GM23338 (cell line): ENCODE measurements at regions not wholly inside any gene's neighbourhood (a gene's known extent, or its start where the extent isn't known, plus 50 kb on each side); places are given as distances from the start of the nearest gene placed in this dataset.

Experiments
- ATAC-seq: fragments of 200-7000 bp; cut with Tn5 transposase; 3 replicates; pipeline ENCODE4 v1.9.1; 2020
- DNase-seq: peaks from one replicate; pipeline ENCODE4 v3.0.0-alpha.2; 2015; ENCODE audit warnings: low spot score
- H2AFZ ChIP-seq: fragments of 200-600 bp; sonication (generic); 2 replicates; pipeline ENCODE4 v1.8.0; 2016; ENCODE audit warnings: antibody characterized with exemption, mild to moderate bottlenecking, moderate library complexity
- H3F3A ChIP-seq: fragments of 200-600 bp; sonication (generic); replicated peaks from 2 replicates; pipeline ENCODE4 v1.8.0; 2017; ENCODE audit warnings: antibody characterized with exemption, mixed run types, low read depth
- H3K27ac ChIP-seq: fragments of 200-600 bp; sonication (generic); 2 replicates; pipeline ENCODE4 v1.6.1; 2016; ENCODE audit warnings: low read depth
- H3K27me3 ChIP-seq: fragments of 200-600 bp; sonication (generic); 2 replicates; pipeline ENCODE4 v1.8.0; 2016; ENCODE audit warnings: mild to moderate bottlenecking, mixed run types, moderate library complexity; ENCODE audit not compliant: insufficient read depth
- H3K36me3 ChIP-seq: fragments of 200-600 bp; sonication (generic); 2 replicates; pipeline ENCODE4 v1.8.0; 2016; ENCODE audit warnings: mild to moderate bottlenecking; ENCODE audit not compliant: insufficient read depth
- H3K4me1 ChIP-seq: fragments of 200-600 bp; sonication (generic); 2 replicates; pipeline ENCODE4 v1.8.0; 2016; ENCODE audit warnings: mild to moderate bottlenecking, moderate library complexity; ENCODE audit not compliant: insufficient read depth
- H3K4me2 ChIP-seq: fragments of 200-600 bp; sonication (generic); 2 replicates; pipeline ENCODE4 v1.7.1; 2017; ENCODE audit warnings: mixed run types
- H3K4me3 ChIP-seq: fragments of 200-600 bp; sonication (generic); 2 replicates; pipeline ENCODE4 v1.6.1; 2016; ENCODE audit warnings: mixed run types
- H3K79me2 ChIP-seq: fragments of 200-600 bp; sonication (generic); replicated peaks from 2 replicates; pipeline ENCODE4 v1.8.0; 2017; ENCODE audit warnings: mild to moderate bottlenecking; ENCODE audit not compliant: insufficient read depth
- H3K9me2 ChIP-seq: fragments of 200-600 bp; sonication (generic); 2 replicates; pipeline ENCODE4 v1.8.0; 2017; ENCODE audit not compliant: insufficient read depth
- H4K20me1 ChIP-seq: fragments of 200-600 bp; sonication (generic); replicated peaks from 2 replicates; pipeline ENCODE4 v1.8.0; 2017; ENCODE audit warnings: mild to moderate bottlenecking; ENCODE audit not compliant: insufficient read depth
- H3K27ac Mint-ChIP-seq: 2 replicates; pipeline ENCODE4 v1.8.0; 2020; ENCODE audit warnings: inconsistent platforms, mild to moderate bottlenecking, moderate library complexity, mixed read lengths
- H3K27me3 Mint-ChIP-seq: 3 replicates; pipeline ENCODE4 v1.8.0; 2022; ENCODE audit warnings: low read depth, mild to moderate bottlenecking, moderate library complexity, mixed read lengths, inconsistent platforms; ENCODE audit not compliant: insufficient read depth, poor library complexity
- H3K36me3 Mint-ChIP-seq: 3 replicates; pipeline ENCODE4 v1.8.0; 2021; ENCODE audit warnings: low read depth, mild to moderate bottlenecking, inconsistent platforms, moderate library complexity, mixed read lengths
- H3K4me1 Mint-ChIP-seq: 3 replicates; pipeline ENCODE4 v1.8.0; 2020; ENCODE audit warnings: mild to moderate bottlenecking, inconsistent platforms, mixed read lengths
- H3K4me3 Mint-ChIP-seq: 3 replicates; pipeline ENCODE4 v1.8.0; 2021; ENCODE audit warnings: moderate library complexity, mild to moderate bottlenecking, inconsistent platforms, mixed read lengths
- H3K9me3 Mint-ChIP-seq: 3 replicates; pipeline ENCODE4 v1.8.0; 2020; ENCODE audit warnings: moderate library complexity, mild to moderate bottlenecking, inconsistent platforms, mixed read lengths
- CREB1 ChIP-seq: fragments of 250-450 bp; sonication (Bioruptor Pico); IDR thresholded peaks from 2 replicates; pipeline ENCODE4 v1.5.0; 2020; ENCODE audit warnings: low read depth, mild to moderate bottlenecking, moderate library complexity
- EZH2 ChIP-seq: fragments of 200-600 bp; sonication (generic); IDR thresholded peaks from one replicate; pipeline ENCODE4 v1.8.0; 2017; ENCODE audit warnings: antibody characterized with exemption, mild to moderate bottlenecking, low read depth; ENCODE audit not compliant: unreplicated experiment
- JUNB ChIP-seq: IDR thresholded peaks from one replicate; pipeline ENCODE4 v1.6.1; 2016; ENCODE audit warnings: antibody characterized with exemption; ENCODE audit not compliant: unreplicated experiment
- NANOG ChIP-seq: IDR thresholded peaks from 2 replicates; pipeline ENCODE4 v1.6.1; 2016; ENCODE audit warnings: antibody characterized with exemption, borderline replicate concordance
- POLR2AphosphoS5 ChIP-seq: IDR thresholded peaks from 2 replicates; pipeline ENCODE4 v1.6.1; 2016; ENCODE audit warnings: antibody characterized with exemption, low read depth
- STAT1 ChIP-seq: IDR thresholded peaks from one replicate; pipeline ENCODE4 v1.6.1; 2016; ENCODE audit warnings: antibody characterized with exemption; ENCODE audit not compliant: unreplicated experiment
- ZNF331 ChIP-seq: fragments of 250-450 bp; sonication (Bioruptor Pico); IDR thresholded peaks from 2 replicates; pipeline ENCODE4 v1.5.0; 2020; ENCODE audit warnings: low read depth, mild to moderate bottlenecking, moderate library complexity
- TF ChIP-seq, protein P1 (sequence below): IDR thresholded peaks from one replicate; pipeline ENCODE4 v1.6.1; 2018; ENCODE audit warnings: antibody characterized with exemption; ENCODE audit not compliant: unreplicated experiment
- TF ChIP-seq, protein P2 (sequence below): IDR thresholded peaks from 2 replicates; pipeline ENCODE4 v1.6.1; 2016; ENCODE audit warnings: antibody characterized with exemption
- TF ChIP-seq, protein P3 (sequence below), 2 experiments: fragments of 200-600 bp in 1 of 2; sonication (generic) in 1 of 2; conservative IDR thresholded peaks; 2 replicates each; pipeline versions ENCODE4 v1.5.1 to v1.6.1; 2016 to 2017; ENCODE audit warnings: antibody characterized with exemption in 2 of 2, low read depth in 2 of 2, mild to moderate bottlenecking in 2 of 2, moderate library complexity in 1 of 2

DNA sequence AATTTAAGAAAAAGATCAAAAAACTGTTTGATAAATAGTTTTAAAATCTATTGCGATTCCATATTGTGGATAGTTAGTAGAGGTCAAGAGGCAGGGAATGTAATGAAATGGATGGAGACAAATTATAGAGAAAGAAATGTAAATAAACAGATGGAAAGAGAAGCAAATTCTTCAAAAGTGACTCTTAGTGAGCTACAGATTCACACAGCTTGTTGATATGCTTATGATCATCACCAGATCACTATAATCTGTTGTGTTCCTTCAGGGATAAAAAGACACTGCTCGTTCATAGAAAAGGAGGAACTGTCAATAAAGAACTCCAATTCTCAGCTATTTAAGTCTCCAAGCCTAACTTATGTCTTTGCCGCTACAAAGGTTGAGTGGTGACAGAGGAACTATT, 251.4 kb upstream of the SEMA3C start (continued):
- TF ChIP-seq, protein P1, sequence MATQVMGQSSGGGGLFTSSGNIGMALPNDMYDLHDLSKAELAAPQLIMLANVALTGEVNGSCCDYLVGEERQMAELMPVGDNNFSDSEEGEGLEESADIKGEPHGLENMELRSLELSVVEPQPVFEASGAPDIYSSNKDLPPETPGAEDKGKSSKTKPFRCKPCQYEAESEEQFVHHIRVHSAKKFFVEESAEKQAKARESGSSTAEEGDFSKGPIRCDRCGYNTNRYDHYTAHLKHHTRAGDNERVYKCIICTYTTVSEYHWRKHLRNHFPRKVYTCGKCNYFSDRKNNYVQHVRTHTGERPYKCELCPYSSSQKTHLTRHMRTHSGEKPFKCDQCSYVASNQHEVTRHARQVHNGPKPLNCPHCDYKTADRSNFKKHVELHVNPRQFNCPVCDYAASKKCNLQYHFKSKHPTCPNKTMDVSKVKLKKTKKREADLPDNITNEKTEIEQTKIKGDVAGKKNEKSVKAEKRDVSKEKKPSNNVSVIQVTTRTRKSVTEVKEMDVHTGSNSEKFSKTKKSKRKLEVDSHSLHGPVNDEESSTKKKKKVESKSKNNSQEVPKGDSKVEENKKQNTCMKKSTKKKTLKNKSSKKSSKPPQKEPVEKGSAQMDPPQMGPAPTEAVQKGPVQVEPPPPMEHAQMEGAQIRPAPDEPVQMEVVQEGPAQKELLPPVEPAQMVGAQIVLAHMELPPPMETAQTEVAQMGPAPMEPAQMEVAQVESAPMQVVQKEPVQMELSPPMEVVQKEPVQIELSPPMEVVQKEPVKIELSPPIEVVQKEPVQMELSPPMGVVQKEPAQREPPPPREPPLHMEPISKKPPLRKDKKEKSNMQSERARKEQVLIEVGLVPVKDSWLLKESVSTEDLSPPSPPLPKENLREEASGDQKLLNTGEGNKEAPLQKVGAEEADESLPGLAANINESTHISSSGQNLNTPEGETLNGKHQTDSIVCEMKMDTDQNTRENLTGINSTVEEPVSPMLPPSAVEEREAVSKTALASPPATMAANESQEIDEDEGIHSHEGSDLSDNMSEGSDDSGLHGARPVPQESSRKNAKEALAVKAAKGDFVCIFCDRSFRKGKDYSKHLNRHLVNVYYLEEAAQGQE = no peak
- TF ChIP-seq JUNB (no peak), EZH2 (no peak), POLR2AphosphoS5 (no peak), ZNF331 (CRISPR knock-in tag) (no peak), CREB1 (CRISPR knock-in tag) (no peak)
- TF ChIP-seq, protein P2, sequence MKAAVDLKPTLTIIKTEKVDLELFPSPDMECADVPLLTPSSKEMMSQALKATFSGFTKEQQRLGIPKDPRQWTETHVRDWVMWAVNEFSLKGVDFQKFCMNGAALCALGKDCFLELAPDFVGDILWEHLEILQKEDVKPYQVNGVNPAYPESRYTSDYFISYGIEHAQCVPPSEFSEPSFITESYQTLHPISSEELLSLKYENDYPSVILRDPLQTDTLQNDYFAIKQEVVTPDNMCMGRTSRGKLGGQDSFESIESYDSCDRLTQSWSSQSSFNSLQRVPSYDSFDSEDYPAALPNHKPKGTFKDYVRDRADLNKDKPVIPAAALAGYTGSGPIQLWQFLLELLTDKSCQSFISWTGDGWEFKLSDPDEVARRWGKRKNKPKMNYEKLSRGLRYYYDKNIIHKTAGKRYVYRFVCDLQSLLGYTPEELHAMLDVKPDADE = no peak

DNA sequence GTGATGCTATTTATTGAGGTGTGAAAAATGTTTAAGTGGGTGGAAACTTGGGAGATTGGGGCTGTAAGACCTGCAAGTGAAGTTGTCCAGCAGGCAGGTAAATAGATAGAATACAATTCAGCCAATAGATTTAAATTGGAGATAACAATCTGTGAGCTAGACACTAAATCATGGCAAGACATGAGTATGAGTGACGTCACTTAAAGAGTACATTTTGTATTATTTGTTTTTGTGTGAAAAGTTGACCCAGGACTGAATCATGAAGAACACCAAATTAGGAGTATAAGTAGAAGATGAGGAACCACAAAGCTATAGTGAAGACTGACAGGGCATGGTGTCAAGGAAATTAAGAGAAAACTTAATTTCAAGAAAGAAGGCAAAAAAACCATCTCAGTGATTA, 249.1 kb upstream of the SEMA3C start:
- H3K27me3 ChIP-seq = no peaks in the 10 kb centered on the region
- no peaks in the 10 kb centered on the region; the same call in 1 of the 2 replicates for H3K9me2 ChIP-seq
- no peaks in the 10 kb centered on the region for H3K4me1 Mint-ChIP-seq
- no peak overlapping the region for H3K4me3 ChIP-seq
- no peaks in the 10 kb centered on the region for H3K9me3 Mint-ChIP-seq
- H3K79me2 ChIP-seq = no peaks in the 10 kb centered on the region
- H3K27ac ChIP-seq = no peak overlapping the region
- no peak overlapping the region for H3K27ac Mint-ChIP-seq
- no peaks in the 10 kb centered on the region for H3K27me3 Mint-ChIP-seq
- no peak for ATAC-seq
- H3F3A ChIP-seq = no peaks in the 10 kb centered on the region
- H3K36me3 Mint-ChIP-seq = no peaks in the 10 kb centered on the region
- DNase-seq = no peak
- H3K4me2 ChIP-seq = no peak overlapping the region
- H3K4me1 ChIP-seq = no peaks in the 10 kb centered on the region
- H3K36me3 ChIP-seq = no peaks in the 10 kb centered on the region
- no peak overlapping the region for H2AFZ ChIP-seq
- H4K20me1 ChIP-seq = no peaks in the 10 kb centered on the region
- H3K4me3 Mint-ChIP-seq = no peak overlapping the region
- TF ChIP-seq, protein P2 = no peak
- no peak for TF ChIP-seq NANOG
- TF ChIP-seq, protein P3, sequence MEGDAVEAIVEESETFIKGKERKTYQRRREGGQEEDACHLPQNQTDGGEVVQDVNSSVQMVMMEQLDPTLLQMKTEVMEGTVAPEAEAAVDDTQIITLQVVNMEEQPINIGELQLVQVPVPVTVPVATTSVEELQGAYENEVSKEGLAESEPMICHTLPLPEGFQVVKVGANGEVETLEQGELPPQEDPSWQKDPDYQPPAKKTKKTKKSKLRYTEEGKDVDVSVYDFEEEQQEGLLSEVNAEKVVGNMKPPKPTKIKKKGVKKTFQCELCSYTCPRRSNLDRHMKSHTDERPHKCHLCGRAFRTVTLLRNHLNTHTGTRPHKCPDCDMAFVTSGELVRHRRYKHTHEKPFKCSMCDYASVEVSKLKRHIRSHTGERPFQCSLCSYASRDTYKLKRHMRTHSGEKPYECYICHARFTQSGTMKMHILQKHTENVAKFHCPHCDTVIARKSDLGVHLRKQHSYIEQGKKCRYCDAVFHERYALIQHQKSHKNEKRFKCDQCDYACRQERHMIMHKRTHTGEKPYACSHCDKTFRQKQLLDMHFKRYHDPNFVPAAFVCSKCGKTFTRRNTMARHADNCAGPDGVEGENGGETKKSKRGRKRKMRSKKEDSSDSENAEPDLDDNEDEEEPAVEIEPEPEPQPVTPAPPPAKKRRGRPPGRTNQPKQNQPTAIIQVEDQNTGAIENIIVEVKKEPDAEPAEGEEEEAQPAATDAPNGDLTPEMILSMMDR (conservative IDR thresholded peaks at IDR 0.05; ENCODE audit: low read depth in 2 of 2) = no peak
- TF ChIP-seq, protein P1 = no peak
- no peak for TF ChIP-seq STAT1
- TF ChIP-seq ZNF331 (CRISPR knock-in tag) = no peak
